BE2C (cell line): ENCODE measurements at regions not wholly inside any gene's neighbourhood (a gene's known extent, or its start where the extent isn't known, plus 50 kb on each side); places are given as distances from the start of the nearest gene placed in this dataset.

Experiments
- DNase-seq: peaks from one replicate; pipeline ENCODE4 v3.0.0-alpha.2; 2020
- H3K27me3 ChIP-seq: fragments of 250-450 bp; sonication (Bioruptor Pico); 2 replicates; pipeline ENCODE4 v1.5.1; 2020; ENCODE audit warnings: mild to moderate bottlenecking
- H3K36me3 ChIP-seq: fragments of 250-450 bp; sonication (Bioruptor Pico); 2 replicates; pipeline ENCODE4 v1.5.1; 2020; ENCODE audit warnings: mild to moderate bottlenecking
- H3K4me1 ChIP-seq: fragments of 250-450 bp; sonication (Bioruptor Pico); 2 replicates; pipeline ENCODE4 v1.5.1; 2020
- H3K4me3 ChIP-seq: 2 replicates; pipeline ENCODE4 v1.5.1; 2011; ENCODE audit warnings: low read depth, low read length
- H3K9me3 ChIP-seq: fragments of 250-450 bp; sonication (Bioruptor Pico); 2 replicates; pipeline ENCODE4 v1.5.1; 2020
- CTCF ChIP-seq: IDR thresholded peaks from 2 replicates; pipeline ENCODE4 v1.5.1; 2012; ENCODE audit warnings: mild to moderate bottlenecking, low read depth, low read length

- no peaks in the 10 kb centered on the region for H3K9me3 ChIP-seq
- TF ChIP-seq CTCF = no peak
- no peaks in the 10 kb centered on the region for H3K36me3 ChIP-seq
- peaks cover 5% of the 10 kb centered on the region; the same call in 1 of the 2 replicates for H3K4me1 ChIP-seq
- no peak for DNase-seq
- H3K4me3 ChIP-seq = no peak overlapping the region
- no peaks in the 10 kb centered on the region for H3K27me3 ChIP-seq
Measured at GRCh38 chr10:128624656-128625530, 498.7 kb upstream of the MKI67 start.

- no peak overlapping the region for H3K4me3 ChIP-seq
- no peak for DNase-seq
Measured at GRCh38 chr10:128625926-128626325, 499.7 kb upstream of the MKI67 start.

GRCh38 chr10:128626397-128627000, 500.3 kb upstream of the MKI67 start:
- no peak for DNase-seq
- no peaks in the 10 kb centered on the region for H3K36me3 ChIP-seq
- peaks cover 5% of the 10 kb centered on the region; the same call in 1 of the 2 replicates for H3K4me1 ChIP-seq
- TF ChIP-seq CTCF = no peak
- no peak overlapping the region for H3K4me3 ChIP-seq
- no peaks in the 10 kb centered on the region for H3K9me3 ChIP-seq
- no peaks in the 10 kb centered on the region for H3K27me3 ChIP-seq

More at GRCh38 chr10:128625926-128626325, 499.7 kb upstream of the MKI67 start:
- Histone ChIP-seq H3K36me3 (no peaks in the 10 kb centered on the region), H3K27me3 (no peaks in the 10 kb centered on the region), H3K4me1 (peaks cover 5% of the 10 kb centered on the region; the same call in 1 of the 2 replicates), H3K9me3 (no peaks in the 10 kb centered on the region)
- no peak for TF ChIP-seq CTCF

- Histone ChIP-seq H3K27me3 (no peaks in the 10 kb centered on the region), H3K4me1 (peaks cover 5% of the 10 kb centered on the region; the same call in 1 of the 2 replicates), H3K9me3 (no peaks in the 10 kb centered on the region), H3K4me3 (no peak overlapping the region), H3K36me3 (no peaks in the 10 kb centered on the region)
- no peak for TF ChIP-seq CTCF
- DNase-seq = no peak
Measured at GRCh38 chr10:128627811-128628210, 501.6 kb upstream of the MKI67 start.

GRCh38 chr10:128628252-128628651, 502.0 kb upstream of the MKI67 start:
- DNase-seq = no peak
- Histone ChIP-seq H3K9me3 (no peaks in the 10 kb centered on the region), H3K27me3 (no peaks in the 10 kb centered on the region), H3K4me1 (peaks cover 5% of the 10 kb centered on the region; the same call in 1 of the 2 replicates), H3K4me3 (no peak overlapping the region), H3K36me3 (no peaks in the 10 kb centered on the region)
- TF ChIP-seq CTCF = no peak
